ENCODE measurements at regions not wholly inside any gene's neighbourhood (a gene's known extent, or its start where the extent isn't known, plus 50 kb on each side); places are given as distances from the start of the nearest gene placed in this dataset.

DNA sequence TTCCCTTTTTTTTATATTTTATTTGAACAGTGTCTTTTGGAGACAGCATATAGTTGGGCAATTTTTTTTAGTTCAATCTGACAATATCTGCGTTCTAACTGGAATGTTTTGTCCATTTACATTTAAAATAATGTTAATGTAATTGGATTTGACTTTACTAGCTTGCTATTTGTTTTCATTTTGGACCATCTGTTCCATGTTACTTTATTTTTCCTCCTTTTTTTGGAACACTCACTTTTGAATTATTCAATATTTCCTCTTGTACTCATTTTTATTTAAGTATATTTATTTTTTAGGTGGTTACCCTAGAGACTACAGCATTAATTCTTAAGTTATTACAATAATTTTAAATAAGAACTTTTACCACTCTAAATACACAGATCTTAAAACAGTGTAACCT is 62.8 kb upstream of the C1orf87 start:
- intact Hi-C loops (cut with DNase I): no loop called here
- no peak for DNase-seq (ENCODE audit: missing footprints)
- no peak for ATAC-seq

DNA sequence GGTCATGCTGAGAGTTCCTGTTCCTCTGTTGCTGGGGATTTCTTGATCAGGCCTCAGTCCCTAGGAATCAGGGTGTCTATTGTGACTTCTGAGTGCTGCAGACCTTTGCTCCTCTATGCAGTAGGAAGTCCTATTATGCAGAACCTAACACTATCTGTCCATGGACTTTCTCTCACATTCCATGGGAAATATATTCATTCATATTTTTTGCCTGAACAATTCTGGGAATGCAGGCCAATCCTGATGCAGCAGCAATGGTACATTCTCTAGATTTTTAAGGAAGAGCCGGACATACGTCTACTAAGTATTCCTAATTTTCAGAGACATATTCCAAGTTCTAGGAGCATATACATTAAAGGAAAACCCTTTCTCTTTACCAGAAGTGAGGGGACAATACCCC is 61.1 kb upstream of the C1orf87 start:
- DNase-seq (ENCODE audit: missing footprints) (no peak), ATAC-seq (no peak)
- intact Hi-C loops (cut with DNase I): no loop called here

DNA sequence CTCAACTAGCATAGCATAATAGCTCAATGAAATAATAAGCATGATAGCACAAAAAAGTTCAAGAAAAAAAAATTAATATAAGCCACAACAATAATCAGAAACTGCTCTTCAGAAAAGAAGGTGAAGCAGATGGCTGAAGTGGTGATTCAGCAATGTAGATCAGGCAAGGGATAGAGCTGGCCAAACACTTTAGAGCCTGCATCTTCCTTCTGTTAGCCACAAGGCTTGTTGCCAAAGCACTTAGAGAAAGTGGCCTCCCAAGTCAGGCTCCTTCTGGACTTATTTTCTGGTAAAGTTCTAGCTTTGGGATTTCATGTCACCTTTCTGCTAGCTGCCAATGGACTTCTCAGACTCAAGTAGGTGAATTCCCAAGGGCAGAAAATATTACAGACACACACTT is 60.3 kb upstream of the C1orf87 start:
- no peak for DNase-seq (ENCODE audit: missing footprints)
- no peak for ATAC-seq
- intact Hi-C loops (cut with DNase I): no loop called here

DNA sequence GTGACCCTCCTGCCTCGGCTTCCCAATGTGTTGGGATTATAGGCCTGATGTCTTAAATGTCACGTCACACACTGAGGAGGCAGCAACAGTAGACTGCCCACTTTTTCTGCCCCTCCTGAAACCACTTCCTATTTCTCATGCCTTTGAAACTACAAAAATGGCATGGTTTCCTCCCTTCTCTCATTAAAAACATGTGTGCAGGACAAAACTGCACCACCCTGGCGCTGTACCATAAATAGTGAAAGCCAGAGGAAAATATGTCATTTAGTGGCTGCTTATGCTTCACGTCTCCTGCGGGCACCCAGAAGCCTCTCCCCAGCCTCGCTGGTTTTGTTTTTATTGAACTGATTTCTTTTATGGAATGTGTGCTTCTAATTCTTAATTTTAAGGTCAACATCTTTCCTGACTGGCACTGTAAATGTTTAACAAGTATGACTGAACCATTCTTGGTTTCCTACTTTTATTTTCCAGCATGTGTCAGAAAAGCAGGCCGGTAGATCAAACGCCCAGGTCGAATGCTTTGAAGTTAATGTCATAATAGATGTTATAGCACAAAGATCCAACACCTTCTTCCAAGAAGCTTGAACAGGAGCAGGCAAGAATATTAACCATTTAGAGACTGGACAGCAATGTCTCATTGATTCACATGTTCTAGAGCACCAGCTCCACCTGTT is 59.6 kb upstream of the C1orf87 start:
- no peak for DNase-seq (ENCODE audit: missing footprints)
- intact Hi-C loops (cut with DNase I): no loop called here
- no peak for ATAC-seq

DNA sequence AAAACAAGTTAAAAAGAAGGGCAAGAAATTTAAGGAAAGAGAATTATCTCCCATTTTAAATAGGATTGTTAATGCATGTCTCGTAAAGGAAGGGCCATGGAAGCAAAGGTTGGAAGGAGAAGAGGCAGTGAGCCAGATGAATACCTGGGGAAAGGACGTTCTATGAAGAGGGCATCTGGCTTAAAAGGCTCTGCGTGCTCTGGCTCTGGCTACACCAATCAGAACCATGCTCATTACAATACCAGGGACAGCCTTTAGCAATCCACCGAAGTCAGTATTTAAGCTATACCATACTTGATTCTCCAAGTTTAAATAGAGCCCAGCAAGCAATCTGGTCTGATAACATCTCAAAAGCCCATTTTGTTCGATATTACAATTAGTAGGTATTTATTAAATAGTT is 58.5 kb upstream of the C1orf87 start:
- DNase-seq (ENCODE audit: missing footprints): no peak
- intact Hi-C loops (cut with DNase I): no loop called here
- ATAC-seq: no peak

DNA sequence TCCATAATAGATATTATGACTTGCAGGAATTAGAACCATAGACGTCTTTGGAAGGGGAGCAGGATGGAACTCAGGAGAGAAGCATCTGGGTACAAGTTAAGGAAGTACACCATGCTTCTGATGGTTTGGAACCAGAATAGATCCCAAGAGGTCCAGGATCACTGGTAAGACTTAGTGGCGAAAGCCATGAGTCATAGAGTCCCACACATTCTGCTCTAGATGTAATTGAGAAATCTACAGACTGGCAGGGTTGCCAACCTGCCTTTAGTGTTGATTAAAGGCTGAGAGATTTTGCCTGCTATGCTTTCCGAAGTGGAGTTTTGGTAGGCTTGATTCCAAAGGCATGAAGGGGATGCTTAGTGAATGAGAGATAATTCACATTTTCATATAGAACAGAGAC is 57.1 kb upstream of the C1orf87 start:
- intact Hi-C loops (cut with DNase I): no loop called here
- no peak for ATAC-seq

DNA sequence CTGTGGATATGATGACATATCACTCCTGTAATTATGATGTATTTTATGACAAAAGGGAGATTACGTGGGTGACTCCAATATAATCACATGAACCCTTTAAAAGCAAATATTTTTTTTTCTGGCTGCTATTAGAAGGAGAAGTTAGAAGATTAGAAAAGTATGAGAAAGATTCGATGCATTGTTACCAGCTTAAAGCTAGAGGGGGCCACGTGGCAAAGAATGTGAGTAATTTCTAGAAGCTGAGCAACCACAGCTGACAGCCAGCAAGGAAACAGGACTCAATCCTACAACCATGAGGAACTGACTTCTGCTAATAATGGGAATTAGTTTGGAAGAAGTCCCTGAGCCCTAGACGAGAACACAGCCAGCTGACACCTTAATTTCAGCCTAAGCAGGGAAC is 56.3 kb upstream of the C1orf87 start:
- ATAC-seq (no peak), DNase-seq (ENCODE audit: missing footprints) (no peak)
- intact Hi-C loops (cut with DNase I): no loop called here

More for the DNA sequence above, 57.1 kb upstream of the C1orf87 start:
- DNase-seq (ENCODE audit: missing footprints): no peak

DNA sequence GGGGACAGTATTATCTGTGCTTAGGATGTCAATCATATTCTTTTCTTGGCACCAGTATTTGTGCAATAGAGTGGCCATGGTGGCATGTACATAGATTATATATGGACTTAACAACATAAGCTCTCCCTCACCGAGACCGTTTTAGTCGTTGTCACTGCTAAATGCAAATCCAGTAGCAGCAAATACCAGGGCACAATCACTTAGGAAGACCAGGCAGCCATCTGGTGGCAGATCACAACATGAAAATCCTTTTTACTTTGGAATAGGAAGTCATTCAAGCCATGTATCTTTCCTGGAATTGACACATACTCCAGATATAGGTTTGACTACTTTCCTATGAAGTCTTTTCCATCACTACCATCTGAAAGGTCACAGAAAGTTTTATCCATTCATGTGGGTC is 53.2 kb upstream of the C1orf87 start:
- no peak for ATAC-seq
- DNase-seq (ENCODE audit: missing footprints): no peak
- intact Hi-C loops (cut with DNase I): no loop called here

All from Right ventricle myocardium inferior (tissue), 1 donor.